ENCODE measurements at regions not wholly inside any gene's neighbourhood (a gene's known extent, or its start where the extent isn't known, plus 50 kb on each side); places are given as distances from the start of the nearest gene placed in this dataset.

GRCh38 chr15:91604122-91604521 is 249.4 kb upstream of the SLCO3A1 start:
- TF ChIP-seq SP1 (IDR thresholded peaks at IDR 0.05): no peak
- TF ChIP-seq CTCF (IDR thresholded peaks at IDR 0.05; ENCODE audit: low read depth, low read length, missing input control): no peak
- TF ChIP-seq TAF1 (conservative IDR thresholded peaks at IDR 0.05): no peak
- no peak for TF ChIP-seq JUND (IDR thresholded peaks at IDR 0.05)
- TF ChIP-seq MAX (IDR thresholded peaks at IDR 0.05): no peak
- no peak for TF ChIP-seq YY1 (IDR thresholded peaks at IDR 0.05)
- no peak for TF ChIP-seq RAD21 (IDR thresholded peaks at IDR 0.05)
- TF ChIP-seq REST (IDR thresholded peaks at IDR 0.05): no peak
- no peak for TF ChIP-seq ATF3 (IDR thresholded peaks at IDR 0.05)
